ENCODE measurements at regions not wholly inside any gene's neighbourhood (a gene's known extent, or its start where the extent isn't known, plus 50 kb on each side); places are given as distances from the start of the nearest gene placed in this dataset.

DNA sequence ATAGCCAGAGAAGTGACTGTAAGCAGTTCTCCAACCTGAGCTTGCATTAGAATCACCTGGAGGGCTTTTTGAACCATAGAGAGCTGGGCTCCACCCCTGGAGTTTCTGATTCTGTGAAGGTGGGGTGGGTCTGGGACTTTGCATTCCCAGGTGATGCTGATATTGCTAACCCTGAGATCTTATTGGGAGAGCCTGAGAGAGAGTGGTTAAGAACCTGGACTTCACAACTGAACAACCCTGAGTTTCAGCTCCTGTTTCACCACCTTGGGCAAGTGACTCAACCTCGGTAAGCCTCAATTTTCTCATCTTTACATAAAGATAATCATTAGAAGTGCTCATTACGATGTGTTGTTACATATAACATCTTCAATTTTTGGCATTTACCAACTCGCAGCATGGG lies 498.6 kb downstream of the EBF1 start:
- no peak for FAIRE-seq
- dilution Hi-C loops (cut with MboI; ENCODE audit: extremely low pct_ligation_motif_present, low sequenced_read_pairs), result no loop called here
- DNase-seq (ENCODE audit: low read depth, low spot score), result no peak

DNA sequence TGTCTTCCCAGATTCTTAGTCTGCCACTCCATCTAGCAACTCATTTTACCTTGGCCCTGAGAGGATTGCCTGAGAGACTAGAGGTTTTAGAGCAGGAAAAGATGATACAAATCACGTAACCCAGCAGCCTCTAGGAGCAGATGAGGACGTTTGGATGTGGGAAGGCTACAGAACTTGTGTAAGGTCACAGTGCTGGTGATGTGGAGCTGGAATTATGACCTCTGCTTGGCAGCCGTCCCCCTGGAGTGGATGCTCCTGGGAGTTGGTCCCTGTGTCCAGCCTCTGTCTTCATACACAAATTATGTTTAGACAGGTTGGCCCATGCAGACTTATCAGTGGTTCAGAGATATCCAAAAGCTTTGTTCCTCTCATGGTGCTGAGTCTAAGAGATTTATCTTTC lies 499.0 kb downstream of the EBF1 start:
- Histone ChIP-seq H3K9me1 (ENCODE audit: control insufficient read depth, extremely low read depth, insufficient read depth, low read length) (no peaks in the 10 kb centered on the region), H3K4me2 (ENCODE audit: control insufficient read depth, extremely low read depth, insufficient read depth, low read depth, low read length) (no peak overlapping the region), H2AFZ (ENCODE audit: control insufficient read depth, low read length) (no peak overlapping the region), H3K27ac (ENCODE audit: control insufficient read depth, insufficient read depth, low read length) (no peak overlapping the region), H3K4me1 (ENCODE audit: control insufficient read depth, extremely low read depth, insufficient read depth, low read length) (no peaks in the 10 kb centered on the region), H3K9me3 (ENCODE audit: control insufficient read depth, low read depth, low read length) (no peaks in the 10 kb centered on the region), H3K4me3 (ENCODE audit: control insufficient read depth in 2 of 3, extremely low read depth in 1 of 3, insufficient read depth in 2 of 3, low read depth in 1 of 3, low read length in 3 of 3) (no peak overlapping the region), H4K20me1 (ENCODE audit: control insufficient read depth, extremely low read depth, insufficient read depth, low read length) (no peaks in the 10 kb centered on the region), H3K79me2 (ENCODE audit: control insufficient read depth, insufficient read depth, low read length) (no peaks in the 10 kb centered on the region), H3K36me3 (ENCODE audit: control insufficient read depth in 2 of 2, extremely low read depth in 1 of 2, insufficient read depth in 2 of 2, low read length in 2 of 2) (no peaks in the 10 kb centered on the region), H3K9ac (ENCODE audit: control insufficient read depth, extremely low read depth, insufficient read depth, low read length) (no peak overlapping the region), H3K27me3 (ENCODE audit: control insufficient read depth, extremely low read depth, insufficient read depth, low read length) (no peaks in the 10 kb centered on the region)
- DNase-seq (ENCODE audit: low read depth, low spot score) (no peak), FAIRE-seq (no peak)
- dilution Hi-C loops (cut with MboI; ENCODE audit: extremely low pct_ligation_motif_present, low sequenced_read_pairs), result no loop called here
- TF ChIP-seq EZH2 (IDR thresholded peaks at IDR 0.05; ENCODE audit: low read length), result no peak
- TF ChIP-seq, protein P1, sequence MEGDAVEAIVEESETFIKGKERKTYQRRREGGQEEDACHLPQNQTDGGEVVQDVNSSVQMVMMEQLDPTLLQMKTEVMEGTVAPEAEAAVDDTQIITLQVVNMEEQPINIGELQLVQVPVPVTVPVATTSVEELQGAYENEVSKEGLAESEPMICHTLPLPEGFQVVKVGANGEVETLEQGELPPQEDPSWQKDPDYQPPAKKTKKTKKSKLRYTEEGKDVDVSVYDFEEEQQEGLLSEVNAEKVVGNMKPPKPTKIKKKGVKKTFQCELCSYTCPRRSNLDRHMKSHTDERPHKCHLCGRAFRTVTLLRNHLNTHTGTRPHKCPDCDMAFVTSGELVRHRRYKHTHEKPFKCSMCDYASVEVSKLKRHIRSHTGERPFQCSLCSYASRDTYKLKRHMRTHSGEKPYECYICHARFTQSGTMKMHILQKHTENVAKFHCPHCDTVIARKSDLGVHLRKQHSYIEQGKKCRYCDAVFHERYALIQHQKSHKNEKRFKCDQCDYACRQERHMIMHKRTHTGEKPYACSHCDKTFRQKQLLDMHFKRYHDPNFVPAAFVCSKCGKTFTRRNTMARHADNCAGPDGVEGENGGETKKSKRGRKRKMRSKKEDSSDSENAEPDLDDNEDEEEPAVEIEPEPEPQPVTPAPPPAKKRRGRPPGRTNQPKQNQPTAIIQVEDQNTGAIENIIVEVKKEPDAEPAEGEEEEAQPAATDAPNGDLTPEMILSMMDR (optimal IDR thresholded peaks at IDR 0.05 in 1 of 3, IDR thresholded peaks at IDR 0.05 in 1 of 3, conservative IDR thresholded peaks at IDR 0.05 in 1 of 3; ENCODE audit: extremely low read depth in 1 of 3, insufficient read depth in 2 of 3, low read length in 3 of 3), result no peak

More for the DNA sequence above, 498.6 kb downstream of the EBF1 start:
- Histone ChIP-seq H2AFZ (ENCODE audit: control insufficient read depth, low read length) (no peak overlapping the region), H3K79me2 (ENCODE audit: control insufficient read depth, insufficient read depth, low read length) (no peaks in the 10 kb centered on the region), H4K20me1 (ENCODE audit: control insufficient read depth, extremely low read depth, insufficient read depth, low read length) (no peaks in the 10 kb centered on the region), H3K9me1 (ENCODE audit: control insufficient read depth, extremely low read depth, insufficient read depth, low read length) (no peaks in the 10 kb centered on the region), H3K9me3 (ENCODE audit: control insufficient read depth, low read depth, low read length) (no peaks in the 10 kb centered on the region), H3K4me2 (ENCODE audit: control insufficient read depth, extremely low read depth, insufficient read depth, low read depth, low read length) (no peak overlapping the region), H3K27ac (ENCODE audit: control insufficient read depth, insufficient read depth, low read length) (no peak overlapping the region), H3K4me3 (ENCODE audit: control insufficient read depth in 2 of 3, extremely low read depth in 1 of 3, insufficient read depth in 2 of 3, low read depth in 1 of 3, low read length in 3 of 3) (no peak overlapping the region), H3K27me3 (ENCODE audit: control insufficient read depth, extremely low read depth, insufficient read depth, low read length) (no peaks in the 10 kb centered on the region), H3K4me1 (ENCODE audit: control insufficient read depth, extremely low read depth, insufficient read depth, low read length) (no peaks in the 10 kb centered on the region), H3K9ac (ENCODE audit: control insufficient read depth, extremely low read depth, insufficient read depth, low read length) (no peak overlapping the region), H3K36me3 (ENCODE audit: control insufficient read depth in 2 of 2, extremely low read depth in 1 of 2, insufficient read depth in 2 of 2, low read length in 2 of 2) (no peaks in the 10 kb centered on the region)
- TF ChIP-seq EZH2 (IDR thresholded peaks at IDR 0.05; ENCODE audit: low read length), result no peak
- TF ChIP-seq, protein P1 (optimal IDR thresholded peaks at IDR 0.05 in 1 of 3, IDR thresholded peaks at IDR 0.05 in 1 of 3, conservative IDR thresholded peaks at IDR 0.05 in 1 of 3; ENCODE audit: extremely low read depth in 1 of 3, insufficient read depth in 2 of 3, low read length in 3 of 3), result no peak

All from keratinocyte (primary cell).